Left ventricle myocardium inferior (tissue), 1 donor: ENCODE measurements at regions not wholly inside any gene's neighbourhood (a gene's known extent, or its start where the extent isn't known, plus 50 kb on each side); places are given as distances from the start of the nearest gene placed in this dataset.

Experiments used
- DNase-seq: peaks from one replicate; pipeline ENCODE4 v3.0.0-alpha.2; 2020
- H3K27ac ChIP-seq: fragments of 200-600 bp; replicated peaks from 2 replicates; pipeline ENCODE4 v1.8.0; 2021
- H3K27me3 ChIP-seq: fragments of 200-600 bp; 2 replicates; pipeline ENCODE4 v1.8.0; 2021; ENCODE audit warnings: low read depth
- H3K36me3 ChIP-seq: fragments of 200-600 bp; 2 replicates; pipeline ENCODE4 v1.8.0; 2021
- H3K4me1 ChIP-seq: fragments of 200-600 bp; 2 replicates; pipeline ENCODE4 v1.8.0; 2021
- H3K4me3 ChIP-seq: fragments of 200-600 bp; 2 replicates; pipeline ENCODE4 v1.8.0; 2021; ENCODE audit warnings: mild to moderate bottlenecking, moderate library complexity
- H3K9me3 ChIP-seq: fragments of 200-600 bp; replicated peaks from 2 replicates; pipeline ENCODE4 v1.8.0; 2021
- intact Hi-C: fragments of 100-400 bp; cut with micrococcal nuclease; formaldehyde crosslinking; loops from one replicate; pipeline ENCODE4 v1.11.0; 2022
- TF ChIP-seq, protein P1 (sequence below): fragments of 200-600 bp; IDR thresholded peaks from 2 replicates; pipeline ENCODE4 v1.8.0; 2021; ENCODE audit warnings: antibody characterized with exemption, mild to moderate bottlenecking, borderline replicate concordance
- donor health status: DM: no; HTN: yes; CAD: no; lungs with severe emphysema.

DNA sequence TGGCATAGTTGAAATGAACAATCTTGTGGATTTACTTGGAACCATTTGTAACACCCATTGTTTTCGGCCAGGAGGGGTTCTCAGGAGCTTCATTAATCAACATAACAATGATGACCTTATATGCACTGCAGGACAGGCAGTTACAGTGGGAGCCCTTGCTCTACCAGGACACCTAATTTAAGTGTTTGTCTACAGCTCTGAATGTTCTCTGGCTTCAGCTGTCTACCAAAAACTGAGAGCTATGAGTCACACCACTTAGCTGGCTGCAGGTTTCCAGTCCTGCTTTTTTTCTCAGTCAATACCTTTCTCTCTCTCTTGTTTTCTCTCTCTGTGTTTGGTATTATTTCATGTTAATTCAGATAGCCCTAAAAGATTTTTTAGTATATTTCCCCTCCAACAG, 105.4 kb upstream of the MBNL2 start:
- Histone ChIP-seq H3K4me3 (no peak overlapping the region), H3K27me3 (no peaks in the 10 kb centered on the region), H3K9me3 (no peaks in the 10 kb centered on the region), H3K36me3 (no peaks in the 10 kb centered on the region), H3K27ac (peak overlapping the region; percentile 64), H3K4me1 (peaks cover 47% of the 10 kb centered on the region)
- intact Hi-C loops: loop anchor here (5.0 kb wide), 1 partner anchor 226 kb away; no protein-coding TSS in a partner anchor
- DNase-seq: no peak
- TF ChIP-seq, protein P1, sequence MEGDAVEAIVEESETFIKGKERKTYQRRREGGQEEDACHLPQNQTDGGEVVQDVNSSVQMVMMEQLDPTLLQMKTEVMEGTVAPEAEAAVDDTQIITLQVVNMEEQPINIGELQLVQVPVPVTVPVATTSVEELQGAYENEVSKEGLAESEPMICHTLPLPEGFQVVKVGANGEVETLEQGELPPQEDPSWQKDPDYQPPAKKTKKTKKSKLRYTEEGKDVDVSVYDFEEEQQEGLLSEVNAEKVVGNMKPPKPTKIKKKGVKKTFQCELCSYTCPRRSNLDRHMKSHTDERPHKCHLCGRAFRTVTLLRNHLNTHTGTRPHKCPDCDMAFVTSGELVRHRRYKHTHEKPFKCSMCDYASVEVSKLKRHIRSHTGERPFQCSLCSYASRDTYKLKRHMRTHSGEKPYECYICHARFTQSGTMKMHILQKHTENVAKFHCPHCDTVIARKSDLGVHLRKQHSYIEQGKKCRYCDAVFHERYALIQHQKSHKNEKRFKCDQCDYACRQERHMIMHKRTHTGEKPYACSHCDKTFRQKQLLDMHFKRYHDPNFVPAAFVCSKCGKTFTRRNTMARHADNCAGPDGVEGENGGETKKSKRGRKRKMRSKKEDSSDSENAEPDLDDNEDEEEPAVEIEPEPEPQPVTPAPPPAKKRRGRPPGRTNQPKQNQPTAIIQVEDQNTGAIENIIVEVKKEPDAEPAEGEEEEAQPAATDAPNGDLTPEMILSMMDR: no peak

DNA sequence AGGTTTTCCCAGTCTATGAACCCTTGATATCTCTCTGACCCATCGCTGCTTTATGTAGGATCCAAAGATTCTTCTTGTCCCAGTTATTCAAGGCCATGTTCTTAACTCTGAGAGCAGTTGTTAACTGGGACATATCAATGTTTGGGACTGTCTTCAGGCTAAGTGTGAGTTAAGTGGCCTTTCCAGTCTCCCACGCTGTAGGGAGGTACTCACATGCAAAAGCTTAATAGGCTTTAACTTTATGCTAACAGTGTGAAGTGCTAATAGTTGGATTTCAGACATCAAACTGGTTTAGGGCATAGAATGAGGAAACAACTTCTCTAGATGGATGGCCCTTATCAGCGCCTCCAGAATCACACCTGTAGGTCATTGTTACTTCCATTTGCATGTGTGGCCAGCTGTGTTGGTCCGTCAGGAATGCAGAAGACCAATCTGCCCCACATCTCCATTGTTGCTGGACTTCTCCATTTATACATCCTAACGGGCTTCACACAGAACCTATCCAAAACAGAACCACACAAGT, 104.7 kb upstream of the MBNL2 start:
- peaks cover 54% of the 10 kb centered on the region for H3K4me1 ChIP-seq
- no peak for DNase-seq
- H3K27ac ChIP-seq: peak overlapping the region; percentile 64
- H3K9me3 ChIP-seq: no peaks in the 10 kb centered on the region
- TF ChIP-seq, protein P1: no peak
- H3K27me3 ChIP-seq: no peaks in the 10 kb centered on the region
- no peak overlapping the region for H3K4me3 ChIP-seq
- no peaks in the 10 kb centered on the region for H3K36me3 ChIP-seq
- intact Hi-C loops: loop anchor here (5.0 kb wide), 1 partner anchor 225 kb away; no protein-coding TSS in a partner anchor

DNA sequence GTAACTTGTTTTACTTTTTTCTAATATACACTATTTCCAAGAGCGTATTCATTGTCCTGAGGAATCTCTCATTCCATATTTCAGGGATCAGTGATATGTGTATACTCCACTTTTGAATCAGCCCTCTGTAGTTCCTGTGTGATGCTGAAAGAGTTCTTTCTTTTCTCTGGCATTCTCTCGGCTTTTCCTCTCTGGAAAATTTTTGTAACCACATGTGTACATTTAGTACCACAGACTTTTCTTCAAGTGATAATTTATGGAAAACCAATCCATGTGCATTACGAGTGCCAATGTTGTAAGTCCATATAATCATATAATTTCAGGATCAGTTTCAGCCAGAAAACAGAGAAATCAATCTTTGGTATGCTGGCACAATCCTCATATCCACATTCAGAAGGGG, 102.2 kb upstream of the MBNL2 start:
- no peak overlapping the region for H3K27ac ChIP-seq
- H3K4me3 ChIP-seq: no peak overlapping the region
- DNase-seq: no peak
- peaks cover 62% of the 10 kb centered on the region for H3K4me1 ChIP-seq
- no peaks in the 10 kb centered on the region for H3K9me3 ChIP-seq
- no peaks in the 10 kb centered on the region for H3K27me3 ChIP-seq
- intact Hi-C loops: loop anchor here (5.0 kb wide), 1 partner anchor 222 kb away; no protein-coding TSS in a partner anchor
- TF ChIP-seq, protein P1: no peak
- no peaks in the 10 kb centered on the region for H3K36me3 ChIP-seq

DNA sequence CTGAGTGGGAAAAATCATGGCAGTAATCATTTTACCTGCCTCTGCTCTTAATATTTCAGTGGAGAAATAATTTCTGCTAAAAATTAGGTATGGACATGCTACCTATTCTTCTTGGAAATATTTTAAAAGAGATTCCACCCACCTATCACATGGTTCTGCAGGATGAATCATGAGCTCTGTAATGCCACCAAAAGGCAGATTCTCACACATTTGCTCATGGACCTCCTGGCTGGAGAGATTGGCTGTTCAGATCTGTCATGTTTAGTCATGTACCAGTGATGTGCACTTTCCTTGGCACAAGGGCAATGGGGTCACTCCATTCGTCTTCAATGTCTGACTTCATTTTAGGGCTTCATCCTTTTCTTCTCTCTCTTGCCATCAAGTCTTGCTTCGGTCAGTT, 101.8 kb upstream of the MBNL2 start:
- DNase-seq: no peak
- no peak overlapping the region for H3K27ac ChIP-seq
- TF ChIP-seq, protein P1: no peak
- no peaks in the 10 kb centered on the region for H3K9me3 ChIP-seq
- intact Hi-C loops: no loop called here
- peaks cover 62% of the 10 kb centered on the region for H3K4me1 ChIP-seq
- no peaks in the 10 kb centered on the region for H3K27me3 ChIP-seq
- H3K36me3 ChIP-seq: no peaks in the 10 kb centered on the region
- H3K4me3 ChIP-seq: no peak overlapping the region

DNA sequence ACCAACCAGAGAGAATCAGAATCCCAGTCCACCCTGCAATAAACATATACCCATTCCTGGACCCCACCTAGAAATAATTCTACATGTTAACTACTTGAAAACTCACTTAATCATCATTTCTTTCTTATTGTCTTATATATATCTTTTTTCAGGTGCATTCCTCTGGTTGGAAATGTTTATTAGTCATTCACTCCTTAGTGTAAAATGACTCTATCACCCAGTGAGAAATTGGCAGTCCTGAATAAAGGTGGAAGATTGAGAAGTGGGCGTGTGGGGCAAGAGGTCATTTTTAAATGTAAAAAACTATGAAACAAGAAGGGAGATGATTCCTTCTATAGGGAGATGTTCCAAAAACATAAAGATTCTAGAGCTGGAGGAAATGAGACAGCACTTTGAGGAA, 101.2 kb upstream of the MBNL2 start:
- H3K4me1 ChIP-seq: peaks cover 62% of the 10 kb centered on the region

More for the DNA sequence above, 101.2 kb upstream of the MBNL2 start:
- no peak overlapping the region for H3K4me3 ChIP-seq
- DNase-seq: no peak
- no peaks in the 10 kb centered on the region for H3K27me3 ChIP-seq
- H3K9me3 ChIP-seq: no peaks in the 10 kb centered on the region
- H3K36me3 ChIP-seq: no peaks in the 10 kb centered on the region
- H3K27ac ChIP-seq: no peak overlapping the region
- TF ChIP-seq, protein P1: no peak
- intact Hi-C loops: no loop called here
